PFSK-1 (cell line): ENCODE measurements at regions not wholly inside any gene's neighbourhood (a gene's known extent, or its start where the extent isn't known, plus 50 kb on each side); places are given as distances from the start of the nearest gene placed in this dataset.

Experiments used
- FOXP2 ChIP-seq: optimal IDR thresholded peaks from 2 replicates; pipeline ENCODE3; 2011; ENCODE audit warnings: borderline replicate concordance, control low read depth, inconsistent platforms; ENCODE audit not compliant: insufficient read depth; ENCODE audit errors: extremely low read length, extremely low read depth
- POLR2AphosphoS5 ChIP-seq: IDR thresholded peaks from 2 replicates; pipeline ENCODE4 v1.6.1; 2012; ENCODE audit warnings: low read depth, mild to moderate bottlenecking, control low read depth, low read length, moderate library complexity
- REST ChIP-seq, 2 experiments: IDR thresholded peaks; 2 replicates each; pipeline versions ENCODE4 v1.6.1 to v1.8.0; 2011 to 2012; ENCODE audit warnings: low read depth in 2 of 2, low read length in 2 of 2, control low read depth in 1 of 2, inconsistent platforms in 1 of 2, mild to moderate bottlenecking in 1 of 2, moderate library complexity in 1 of 2; ENCODE audit not compliant: insufficient read depth in 1 of 2
- SIN3A ChIP-seq: IDR thresholded peaks from 2 replicates; pipeline ENCODE4 v1.6.1; 2012; ENCODE audit warnings: mild to moderate bottlenecking, low read length, moderate library complexity, borderline replicate concordance; ENCODE audit not compliant: insufficient read depth
- TAF1 ChIP-seq: IDR thresholded peaks from 2 replicates; pipeline ENCODE4 v1.6.1; 2012; ENCODE audit warnings: low read length, control low read depth, borderline replicate concordance; ENCODE audit not compliant: insufficient read depth

GRCh38 chr12:125786143-125786542 is 720.9 kb downstream of the AACS start:
- TF ChIP-seq TAF1 (no peak), FOXP2 (no peak), POLR2AphosphoS5 (no peak), REST (IDR thresholded peaks at IDR 0.05; ENCODE audit: insufficient read depth in 1 of 2, low read depth in 2 of 2, low read length in 2 of 2) (no peak), SIN3A (no peak)

GRCh38 chr12:125794401-125794800 is 729.2 kb downstream of the AACS start:
- TF ChIP-seq TAF1: no peak
- TF ChIP-seq POLR2AphosphoS5: no peak
- no peak for TF ChIP-seq SIN3A
- no peak for TF ChIP-seq FOXP2
- no peak for TF ChIP-seq REST (IDR thresholded peaks at IDR 0.05; ENCODE audit: insufficient read depth in 1 of 2, low read depth in 2 of 2, low read length in 2 of 2)

GRCh38 chr12:125797421-125798175 is 732.4 kb downstream of the AACS start:
- TF ChIP-seq SIN3A (no peak), FOXP2 (no peak), TAF1 (no peak), POLR2AphosphoS5 (no peak), REST (IDR thresholded peaks at IDR 0.05; ENCODE audit: insufficient read depth in 1 of 2, low read depth in 2 of 2, low read length in 2 of 2) (no peak)

GRCh38 chr12:125804660-125805059 is 739.4 kb downstream of the AACS start:
- TF ChIP-seq TAF1 (no peak), POLR2AphosphoS5 (no peak), FOXP2 (no peak), SIN3A (no peak), REST (IDR thresholded peaks at IDR 0.05; ENCODE audit: insufficient read depth in 1 of 2, low read depth in 2 of 2, low read length in 2 of 2) (no peak)

GRCh38 chr12:125824276-125824675 is 759.0 kb downstream of the AACS start:
- TF ChIP-seq FOXP2 (no peak), SIN3A (no peak), REST (IDR thresholded peaks at IDR 0.05; ENCODE audit: insufficient read depth in 1 of 2, low read depth in 2 of 2, low read length in 2 of 2) (no peak), POLR2AphosphoS5 (no peak), TAF1 (no peak)
